Duodenal mucosa (tissue), 2 donors: ENCODE measurements at regions not wholly inside any gene's neighbourhood (a gene's known extent, or its start where the extent isn't known, plus 50 kb on each side); places are given as distances from the start of the nearest gene placed in this dataset.
"Not testable (repeated sequence)": the region's sequence is repeated elsewhere in the genome, so short reads cannot be mapped to it uniquely, and the experiment has no call there.

Experiments
- H3K27ac ChIP-seq: one replicate; pipeline ENCODE4 v1.7.0; 2013; ENCODE audit warnings: low read depth, low read length
- H3K27me3 ChIP-seq, 2 donors: one replicate each; pipeline ENCODE4 v1.7.0; 2013; ENCODE audit warnings: low read length in 2 of 2, control low read depth in 1 of 2; ENCODE audit not compliant: insufficient read depth in 2 of 2, control insufficient read depth in 1 of 2
- H3K36me3 ChIP-seq, 2 donors: one replicate each; pipeline ENCODE4 v1.7.0; 2013; ENCODE audit warnings: low read length in 2 of 2, control low read depth in 1 of 2; ENCODE audit not compliant: insufficient read depth in 2 of 2, control insufficient read depth in 1 of 2
- H3K4me1 ChIP-seq, 2 donors: one replicate each; pipeline ENCODE4 v1.7.0; 2013; ENCODE audit warnings: low read length in 2 of 2, control low read depth in 1 of 2; ENCODE audit not compliant: insufficient read depth in 2 of 2, control insufficient read depth in 1 of 2
- H3K4me3 ChIP-seq, 2 donors: one replicate each; pipeline ENCODE4 v1.7.0; 2013; ENCODE audit warnings: low read length in 2 of 2, low read depth in 1 of 2
- H3K9ac ChIP-seq, 2 donors: one replicate each; pipeline ENCODE4 v1.7.0; 2013; ENCODE audit warnings: low read length in 2 of 2, low read depth in 1 of 2
- H3K9me3 ChIP-seq, 2 donors: one replicate each; pipeline ENCODE4 v1.7.0; 2013; ENCODE audit warnings: low read length in 2 of 2, control low read depth in 1 of 2; ENCODE audit not compliant: control insufficient read depth in 1 of 2

DNA sequence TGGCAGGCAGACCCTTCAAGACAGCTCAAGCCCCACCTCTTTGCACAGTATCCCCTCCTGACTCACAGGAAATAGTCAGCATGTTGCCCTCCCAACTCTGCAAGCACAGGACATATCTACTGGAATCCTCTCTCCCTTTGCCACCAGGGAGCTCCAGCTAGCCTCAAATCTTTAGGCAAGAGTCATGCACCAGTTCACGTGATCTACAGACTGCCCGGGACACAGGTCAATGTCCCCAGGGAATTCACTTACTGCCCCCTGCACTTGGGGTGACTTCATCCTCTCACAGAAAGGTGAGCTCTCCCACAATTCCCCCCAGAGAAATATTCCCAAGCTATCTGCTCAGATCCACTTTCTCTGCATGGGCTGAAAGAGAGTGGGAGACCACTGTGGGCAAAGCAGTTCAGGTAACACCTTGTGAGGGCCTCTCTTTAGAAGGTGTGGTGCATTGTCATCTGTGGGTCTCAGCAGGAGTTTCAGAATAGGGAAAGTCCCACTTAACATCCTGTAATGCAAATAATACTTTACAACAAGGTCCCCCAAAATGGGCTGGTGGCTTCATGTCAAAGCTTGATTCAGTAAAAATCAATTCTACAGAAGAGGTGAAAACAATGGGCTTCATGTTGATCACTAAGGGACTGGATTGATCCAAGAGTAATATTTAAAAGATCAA lies 129.9 kb downstream of the NOC3L start:
- no peak overlapping the region for H3K4me3 ChIP-seq
- no peak overlapping the region for H3K27ac ChIP-seq
- H3K9ac ChIP-seq: no peak overlapping the region
- no peaks in the 10 kb centered on the region for H3K27me3 ChIP-seq
- H3K9me3 ChIP-seq: no peaks in the 10 kb centered on the region
- H3K36me3 ChIP-seq: peaks cover 0 to 16% of the 10 kb centered on the region in 2 donors
- H3K4me1 ChIP-seq: no peaks in the 10 kb centered on the region

DNA sequence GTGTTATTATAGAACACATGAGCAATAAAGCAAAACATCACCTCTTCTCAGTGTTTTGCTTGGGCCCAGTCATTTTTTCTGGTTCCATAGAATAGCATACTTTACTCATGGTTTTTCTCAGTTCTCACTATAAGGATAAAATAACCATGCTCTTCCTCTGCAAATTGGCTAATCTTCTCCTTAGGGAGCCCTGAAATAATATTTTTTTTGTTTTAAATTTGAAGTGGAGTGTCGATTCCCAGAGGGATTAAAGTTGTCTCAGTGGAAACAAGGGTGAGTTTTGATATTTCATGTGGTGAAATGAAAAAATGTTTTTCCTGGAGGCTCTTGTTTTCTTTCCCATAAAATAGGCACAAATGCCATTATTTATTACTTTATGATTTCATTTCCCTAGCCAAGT lies 127.3 kb downstream of the NOC3L start:
- Histone ChIP-seq H3K36me3 (peaks cover 0 to 23% of the 10 kb centered on the region in 2 donors), H3K4me1 (no peaks in the 10 kb centered on the region), H3K27ac (no peak overlapping the region), H3K9me3 (no peaks in the 10 kb centered on the region), H3K4me3 (no peak overlapping the region), H3K27me3 (no peaks in the 10 kb centered on the region), H3K9ac (no peak overlapping the region)

DNA sequence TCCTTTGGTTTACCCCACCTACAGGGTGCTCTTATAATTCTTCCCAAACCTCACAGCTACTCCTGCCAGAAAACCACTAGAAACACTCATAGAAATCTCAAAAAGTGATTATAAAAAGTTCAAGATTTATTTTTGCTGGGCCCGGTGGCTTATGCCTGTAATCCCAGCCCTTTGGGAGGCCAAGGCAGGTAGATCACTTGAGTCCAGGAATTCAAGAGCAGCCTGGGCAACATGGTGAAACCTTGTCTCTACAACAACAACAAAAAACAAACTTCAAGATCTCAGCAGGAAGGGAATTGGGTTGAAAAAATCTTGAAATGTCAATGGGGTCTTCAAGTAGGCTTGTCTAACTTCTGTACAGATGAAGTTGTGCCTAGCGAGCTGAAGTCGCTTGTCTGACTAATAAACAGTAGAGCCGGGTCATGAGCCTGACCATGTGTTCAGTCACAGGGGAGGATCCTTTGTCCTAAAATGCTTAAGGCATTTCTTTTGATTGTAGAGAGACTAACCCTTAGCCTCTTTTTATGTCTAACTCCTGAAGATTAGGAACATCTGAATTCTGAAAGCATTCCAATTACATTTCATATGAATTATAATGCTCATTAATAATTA lies 124.6 kb downstream of the NOC3L start:
- Histone ChIP-seq H3K27ac (no peak overlapping the region), H3K4me1 (no peaks in the 10 kb centered on the region), H3K9ac (no peak overlapping the region), H3K9me3 (no peaks in the 10 kb centered on the region), H3K4me3 (no peak overlapping the region), H3K36me3 (peaks cover 0 to 23% of the 10 kb centered on the region in 2 donors), H3K27me3 (no peaks in the 10 kb centered on the region)

DNA sequence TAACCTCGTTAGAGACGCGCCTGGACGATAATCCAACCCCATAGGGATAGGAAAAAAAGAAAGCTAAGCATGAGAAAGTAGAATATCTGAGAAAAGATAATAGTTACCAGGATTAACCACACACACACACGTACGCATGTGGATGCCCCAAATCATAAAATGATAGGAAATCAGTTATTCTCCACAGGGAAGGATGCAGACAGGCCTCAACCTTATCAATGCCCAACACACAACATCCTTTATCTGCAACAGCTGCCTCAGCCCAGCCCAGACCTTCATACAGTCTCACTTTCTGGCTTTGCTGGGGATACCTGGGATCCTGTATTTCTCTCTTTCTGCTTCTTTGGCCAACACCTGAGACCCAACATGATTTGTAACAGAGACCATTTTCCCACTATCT lies 123.0 kb downstream of the NOC3L start:
- no peak overlapping the region for H3K27ac ChIP-seq
- no peaks in the 10 kb centered on the region for H3K27me3 ChIP-seq
- no peaks in the 10 kb centered on the region for H3K4me1 ChIP-seq
- no peak overlapping the region for H3K9ac ChIP-seq
- H3K4me3 ChIP-seq: no peak overlapping the region
- peaks cover 0 to 23% of the 10 kb centered on the region in 2 donors for H3K36me3 ChIP-seq
- no peaks in the 10 kb centered on the region for H3K9me3 ChIP-seq

- Histone ChIP-seq H3K36me3 (peaks cover 0 to 16% of the 10 kb centered on the region in 2 donors), H3K27ac (no peak overlapping the region)
Measured at GRCh38 chr10:94240491-94240890, 122.2 kb downstream of the NOC3L start.

GRCh38 chr10:94240901-94241300 lies 121.8 kb downstream of the NOC3L start:
- H3K27me3 ChIP-seq: no peaks in the 10 kb centered on the region
- no peaks in the 10 kb centered on the region for H3K4me1 ChIP-seq
- no peak overlapping the region for H3K4me3 ChIP-seq
- no peak overlapping the region for H3K9ac ChIP-seq
- no peak overlapping the region for H3K27ac ChIP-seq
- H3K36me3 ChIP-seq: peaks cover 0 to 15% of the 10 kb centered on the region in 2 donors
- no peaks in the 10 kb centered on the region for H3K9me3 ChIP-seq

More at GRCh38 chr10:94240491-94240890, 122.2 kb downstream of the NOC3L start:
- Histone ChIP-seq H3K27me3 (no peaks in the 10 kb centered on the region), H3K4me3 (no peak overlapping the region), H3K4me1 (no peaks in the 10 kb centered on the region), H3K9me3 (no peaks in the 10 kb centered on the region), H3K9ac (no peak overlapping the region)

GRCh38 chr10:94251098-94251497 lies 111.6 kb downstream of the NOC3L start:
- Histone ChIP-seq H3K4me3 (no peak overlapping the region), H3K9ac (no peak overlapping the region), H3K4me1 (no peaks in the 10 kb centered on the region), H3K9me3 (no peaks in the 10 kb centered on the region), H3K27ac (no peak overlapping the region), H3K36me3 (peaks cover 4 to 10% of the 10 kb centered on the region in 2 donors), H3K27me3 (no peaks in the 10 kb centered on the region)

GRCh38 chr10:94251568-94251967 lies 111.2 kb downstream of the NOC3L start:
- H3K4me3 ChIP-seq: no peak overlapping the region
- H3K9ac ChIP-seq: no peak overlapping the region
- peaks cover 4 to 5% of the 10 kb centered on the region in 2 donors for H3K36me3 ChIP-seq
- no peak overlapping the region for H3K27ac ChIP-seq
- no peaks in the 10 kb centered on the region for H3K9me3 ChIP-seq
- H3K4me1 ChIP-seq: no peaks in the 10 kb centered on the region
- no peaks in the 10 kb centered on the region for H3K27me3 ChIP-seq

DNA sequence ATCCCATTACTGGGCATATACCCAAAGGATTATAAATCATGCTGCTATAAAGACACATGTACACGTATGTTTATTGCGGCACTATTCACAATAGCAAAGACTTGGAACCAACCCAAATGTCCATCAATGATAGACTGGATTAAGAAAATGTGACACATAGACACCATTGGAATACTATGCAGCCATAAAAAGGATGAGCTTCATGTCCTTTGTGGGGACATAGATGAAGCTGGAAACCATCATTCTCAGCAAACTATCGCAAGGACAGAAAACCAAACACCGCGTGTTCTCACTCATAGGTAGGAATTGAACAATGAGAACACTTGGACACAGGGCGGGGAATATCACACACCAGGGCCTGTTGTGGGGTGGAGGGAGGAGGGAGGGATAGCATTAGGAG lies 105.3 kb downstream of the NOC3L start:
- H3K9ac ChIP-seq, H3K36me3 ChIP-seq, H3K9me3 ChIP-seq, H3K27me3 ChIP-seq, H3K4me1 ChIP-seq, H3K4me3 ChIP-seq, H3K27ac ChIP-seq: not testable (repeated sequence)

DNA sequence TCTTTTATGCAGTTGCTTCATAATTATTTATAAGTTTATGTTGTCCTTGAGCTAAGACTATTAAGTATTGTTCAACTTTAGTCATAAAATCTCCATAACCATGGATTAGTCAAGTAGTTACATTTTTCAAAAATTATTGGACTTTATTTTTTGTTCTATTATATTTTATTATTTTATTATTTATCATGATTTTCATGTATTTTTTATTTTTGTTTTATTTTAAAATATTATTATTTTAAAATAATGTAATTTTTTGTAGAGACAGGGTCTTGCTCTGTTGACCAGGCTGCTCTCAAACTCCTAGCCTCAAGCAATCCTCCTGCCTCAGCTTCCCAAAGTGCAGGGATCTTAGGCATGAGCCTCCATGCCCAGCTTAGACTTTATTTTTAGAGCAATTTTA lies 102.3 kb downstream of the NOC3L start:
- H3K9ac ChIP-seq: no peak overlapping the region
- no peaks in the 10 kb centered on the region for H3K4me1 ChIP-seq
- no peaks in the 10 kb centered on the region for H3K27me3 ChIP-seq
- no peaks in the 10 kb centered on the region for H3K9me3 ChIP-seq
- H3K36me3 ChIP-seq: peaks cover 0 to 8% of the 10 kb centered on the region in 2 donors
- no peak overlapping the region for H3K27ac ChIP-seq
- H3K4me3 ChIP-seq: no peak overlapping the region
